GM12891 (cell line): ENCODE measurements at regions not wholly inside any gene's neighbourhood (a gene's known extent, or its start where the extent isn't known, plus 50 kb on each side); places are given as distances from the start of the nearest gene placed in this dataset.

Experiments used
- PAX5 ChIP-seq: IDR thresholded peaks from 2 replicates; pipeline ENCODE4 v1.6.1; 2011; ENCODE audit warnings: low read length, moderate library complexity, mild to moderate bottlenecking; ENCODE audit not compliant: insufficient read depth, severe bottlenecking
- POLR2A ChIP-seq: IDR thresholded peaks from 2 replicates; pipeline ENCODE4 v1.6.1; 2011; ENCODE audit warnings: low read depth, low read length, control low read depth
- POLR2AphosphoS5 ChIP-seq: IDR thresholded peaks from 2 replicates; pipeline ENCODE4 v1.6.1; 2011; ENCODE audit warnings: low read depth, low read length, control low read depth
- POU2F2 ChIP-seq: IDR thresholded peaks from 2 replicates; pipeline ENCODE4 v1.6.1; 2011; ENCODE audit warnings: low read depth, mild to moderate bottlenecking, control low read depth, low read length, moderate library complexity
- SPI1 ChIP-seq: IDR thresholded peaks from 2 replicates; pipeline ENCODE4 v1.6.1; 2011; ENCODE audit warnings: low read depth, low read length, control low read depth
- TAF1 ChIP-seq: IDR thresholded peaks from 2 replicates; pipeline ENCODE4 v1.6.1; 2011; ENCODE audit warnings: low read depth, low read length, control low read depth

GRCh38 chr10:63901228-63901627, 380.0 kb downstream of the REEP3 start:
- TF ChIP-seq POLR2A (no peak), TAF1 (no peak), POLR2AphosphoS5 (no peak), SPI1 (no peak), PAX5 (no peak), POU2F2 (no peak)
